GM23338 (cell line): ENCODE measurements at regions not wholly inside any gene's neighbourhood (a gene's known extent, or its start where the extent isn't known, plus 50 kb on each side); places are given as distances from the start of the nearest gene placed in this dataset.

Experiments used
- ATAC-seq: fragments of 200-7000 bp; cut with Tn5 transposase; 3 replicates; pipeline ENCODE4 v1.9.1; 2020
- DNase-seq: peaks from one replicate; pipeline ENCODE4 v3.0.0-alpha.2; 2015; ENCODE audit warnings: low spot score
- H2AFZ ChIP-seq: fragments of 200-600 bp; sonication (generic); 2 replicates; pipeline ENCODE4 v1.8.0; 2016; ENCODE audit warnings: antibody characterized with exemption, mild to moderate bottlenecking, moderate library complexity
- H3F3A ChIP-seq: fragments of 200-600 bp; sonication (generic); replicated peaks from 2 replicates; pipeline ENCODE4 v1.8.0; 2017; ENCODE audit warnings: antibody characterized with exemption, mixed run types, low read depth
- H3K27ac ChIP-seq: fragments of 200-600 bp; sonication (generic); 2 replicates; pipeline ENCODE4 v1.6.1; 2016; ENCODE audit warnings: low read depth
- H3K27me3 ChIP-seq: fragments of 200-600 bp; sonication (generic); 2 replicates; pipeline ENCODE4 v1.8.0; 2016; ENCODE audit warnings: mild to moderate bottlenecking, mixed run types, moderate library complexity; ENCODE audit not compliant: insufficient read depth
- H3K36me3 ChIP-seq: fragments of 200-600 bp; sonication (generic); 2 replicates; pipeline ENCODE4 v1.8.0; 2016; ENCODE audit warnings: mild to moderate bottlenecking; ENCODE audit not compliant: insufficient read depth
- H3K4me1 ChIP-seq: fragments of 200-600 bp; sonication (generic); 2 replicates; pipeline ENCODE4 v1.8.0; 2016; ENCODE audit warnings: mild to moderate bottlenecking, moderate library complexity; ENCODE audit not compliant: insufficient read depth
- H3K4me2 ChIP-seq: fragments of 200-600 bp; sonication (generic); 2 replicates; pipeline ENCODE4 v1.7.1; 2017; ENCODE audit warnings: mixed run types
- H3K4me3 ChIP-seq: fragments of 200-600 bp; sonication (generic); 2 replicates; pipeline ENCODE4 v1.6.1; 2016; ENCODE audit warnings: mixed run types
- H3K79me2 ChIP-seq: fragments of 200-600 bp; sonication (generic); replicated peaks from 2 replicates; pipeline ENCODE4 v1.8.0; 2017; ENCODE audit warnings: mild to moderate bottlenecking; ENCODE audit not compliant: insufficient read depth
- H3K9me2 ChIP-seq: fragments of 200-600 bp; sonication (generic); 2 replicates; pipeline ENCODE4 v1.8.0; 2017; ENCODE audit not compliant: insufficient read depth
- H4K20me1 ChIP-seq: fragments of 200-600 bp; sonication (generic); replicated peaks from 2 replicates; pipeline ENCODE4 v1.8.0; 2017; ENCODE audit warnings: mild to moderate bottlenecking; ENCODE audit not compliant: insufficient read depth
- H3K27ac Mint-ChIP-seq: 2 replicates; pipeline ENCODE4 v1.8.0; 2020; ENCODE audit warnings: inconsistent platforms, mild to moderate bottlenecking, moderate library complexity, mixed read lengths
- H3K27me3 Mint-ChIP-seq: 3 replicates; pipeline ENCODE4 v1.8.0; 2022; ENCODE audit warnings: low read depth, mild to moderate bottlenecking, moderate library complexity, mixed read lengths, inconsistent platforms; ENCODE audit not compliant: insufficient read depth, poor library complexity
- H3K36me3 Mint-ChIP-seq: 3 replicates; pipeline ENCODE4 v1.8.0; 2021; ENCODE audit warnings: low read depth, mild to moderate bottlenecking, inconsistent platforms, moderate library complexity, mixed read lengths
- H3K4me1 Mint-ChIP-seq: 3 replicates; pipeline ENCODE4 v1.8.0; 2020; ENCODE audit warnings: mild to moderate bottlenecking, inconsistent platforms, mixed read lengths
- H3K4me3 Mint-ChIP-seq: 3 replicates; pipeline ENCODE4 v1.8.0; 2021; ENCODE audit warnings: moderate library complexity, mild to moderate bottlenecking, inconsistent platforms, mixed read lengths
- H3K9me3 Mint-ChIP-seq: 3 replicates; pipeline ENCODE4 v1.8.0; 2020; ENCODE audit warnings: moderate library complexity, mild to moderate bottlenecking, inconsistent platforms, mixed read lengths
- CREB1 ChIP-seq: fragments of 250-450 bp; sonication (Bioruptor Pico); IDR thresholded peaks from 2 replicates; pipeline ENCODE4 v1.5.0; 2020; ENCODE audit warnings: low read depth, mild to moderate bottlenecking, moderate library complexity
- EZH2 ChIP-seq: fragments of 200-600 bp; sonication (generic); IDR thresholded peaks from one replicate; pipeline ENCODE4 v1.8.0; 2017; ENCODE audit warnings: antibody characterized with exemption, mild to moderate bottlenecking, low read depth; ENCODE audit not compliant: unreplicated experiment
- EZH2phosphoT487 ChIP-seq: fragments of 200-600 bp; sonication (generic); IDR thresholded peaks from one replicate; pipeline ENCODE4 v1.8.1; 2018; ENCODE audit warnings: antibody characterized with exemption; ENCODE audit not compliant: unreplicated experiment
- POLR2AphosphoS5 ChIP-seq: IDR thresholded peaks from 2 replicates; pipeline ENCODE4 v1.6.1; 2016; ENCODE audit warnings: antibody characterized with exemption, low read depth
- ZNF114 ChIP-seq: fragments of 250-450 bp; sonication (Bioruptor Pico); IDR thresholded peaks from 2 replicates; pipeline ENCODE4 v1.5.0; 2020; ENCODE audit warnings: mild to moderate bottlenecking, moderate library complexity
- TF ChIP-seq, protein P1 (sequence below), 2 experiments: fragments of 200-600 bp in 1 of 2; sonication (generic) in 1 of 2; conservative IDR thresholded peaks; 2 replicates each; pipeline versions ENCODE4 v1.5.1 to v1.6.1; 2016 to 2017; ENCODE audit warnings: antibody characterized with exemption in 2 of 2, low read depth in 2 of 2, mild to moderate bottlenecking in 2 of 2, moderate library complexity in 1 of 2
- TF ChIP-seq, protein P2 (sequence below): IDR thresholded peaks from one replicate; pipeline ENCODE4 v1.6.1; 2018; ENCODE audit warnings: antibody characterized with exemption; ENCODE audit not compliant: unreplicated experiment
- TF ChIP-seq, protein P3 (sequence below): IDR thresholded peaks from 2 replicates; pipeline ENCODE4 v1.6.1; 2016; ENCODE audit warnings: antibody characterized with exemption

DNA sequence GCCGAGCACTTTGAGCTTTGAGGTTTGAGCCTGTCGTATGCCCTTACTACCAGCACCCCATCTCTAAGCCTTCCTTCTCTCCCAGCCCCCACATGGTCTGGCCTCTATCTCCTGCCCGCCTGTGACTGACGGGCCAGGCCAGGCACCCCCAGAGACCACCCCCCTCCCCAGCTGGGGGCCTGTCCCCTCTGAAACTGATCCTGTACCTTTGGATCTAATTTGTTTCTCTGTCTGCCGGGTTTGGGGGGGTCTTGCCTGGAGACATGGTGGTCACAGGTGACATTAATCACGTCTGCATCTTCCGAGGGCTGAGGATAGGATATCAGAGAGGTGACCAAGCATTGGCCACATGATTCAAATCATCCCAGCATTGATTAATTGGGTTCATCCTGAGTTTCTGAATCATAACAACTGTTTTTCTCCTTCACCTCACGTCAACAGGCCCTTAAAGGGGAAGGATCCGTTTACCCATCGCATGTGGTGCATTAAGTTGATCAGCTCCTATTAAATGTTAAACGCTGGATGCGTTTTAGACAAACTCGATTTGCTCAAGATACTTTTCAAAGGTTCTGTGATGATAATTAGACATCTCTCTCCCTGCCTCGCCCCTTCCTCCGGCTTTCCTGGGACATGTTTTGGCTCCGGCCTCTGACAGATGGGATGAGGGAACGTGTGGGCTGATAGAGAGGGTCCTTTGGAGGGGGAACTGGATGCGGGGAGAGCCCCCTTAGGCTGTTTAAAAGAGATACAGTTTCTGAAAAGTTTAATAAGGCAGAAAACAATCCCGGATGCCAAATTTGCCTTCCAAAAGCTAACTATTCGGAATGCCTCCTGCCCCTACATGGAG, 63.3 kb upstream of the TBX3 start:
- Mint-ChIP-seq H3K9me3 (no peaks in the 10 kb centered on the region), H3K4me1 (peaks cover 32% of the 10 kb centered on the region), H3K27ac (no peak overlapping the region), H3K4me3 (no peak overlapping the region), H3K27me3 (peaks cover 24% of the 10 kb centered on the region), H3K36me3 (no peaks in the 10 kb centered on the region)
- Histone ChIP-seq H3K4me2 (peak overlapping the region; percentile 43; the same call in 1 of the 2 replicates), H3K4me1 (peaks cover 18% of the 10 kb centered on the region), H3K4me3 (no peak overlapping the region), H3K9me2 (no peaks in the 10 kb centered on the region), H2AFZ (peak overlapping the region; percentile 20; the same call in 1 of the 2 replicates), H3F3A (no peaks in the 10 kb centered on the region), H3K27ac (no peak overlapping the region), H4K20me1 (no peaks in the 10 kb centered on the region), H3K36me3 (no peaks in the 10 kb centered on the region), H3K79me2 (no peaks in the 10 kb centered on the region), H3K27me3 (0 out of 2 replicates have a peak, but pooled peaks cover 9% of the 10 kb centered on the region)
- ATAC-seq: no peak; the same call in 2 of the 3 replicates
- TF ChIP-seq EZH2: no peak
- DNase-seq: no peak

GRCh38 chr12:114746297-114747011, 62.5 kb upstream of the TBX3 start:
- H3K4me1 ChIP-seq: peaks cover 12% of the 10 kb centered on the region; the same call in 1 of the 2 replicates
- H3K9me2 ChIP-seq: no peaks in the 10 kb centered on the region
- no peak for ATAC-seq
- DNase-seq: no peak
- no peaks in the 10 kb centered on the region for H3K36me3 ChIP-seq
- H3K4me2 ChIP-seq: no peak overlapping the region
- no peaks in the 10 kb centered on the region for H4K20me1 ChIP-seq
- Mint-ChIP-seq H3K9me3 (no peaks in the 10 kb centered on the region), H3K36me3 (no peaks in the 10 kb centered on the region), H3K27me3 (peaks cover 22% of the 10 kb centered on the region), H3K4me1 (peaks cover 28% of the 10 kb centered on the region), H3K4me3 (no peak overlapping the region), H3K27ac (no peak overlapping the region)
- 0 out of 2 replicates have a peak, but pooled peaks cover 9% of the 10 kb centered on the region for H3K27me3 ChIP-seq
- no peaks in the 10 kb centered on the region for H3F3A ChIP-seq
- H3K4me3 ChIP-seq: no peak overlapping the region
- no peak overlapping the region for H3K27ac ChIP-seq
- H3K79me2 ChIP-seq: no peaks in the 10 kb centered on the region
- H2AFZ ChIP-seq: no peak overlapping the region
- TF ChIP-seq POLR2AphosphoS5 (no peak), ZNF114 (CRISPR knock-in tag) (no peak), EZH2 (no peak), CREB1 (CRISPR knock-in tag) (no peak), EZH2phosphoT487 (no peak)
- TF ChIP-seq, protein P1, sequence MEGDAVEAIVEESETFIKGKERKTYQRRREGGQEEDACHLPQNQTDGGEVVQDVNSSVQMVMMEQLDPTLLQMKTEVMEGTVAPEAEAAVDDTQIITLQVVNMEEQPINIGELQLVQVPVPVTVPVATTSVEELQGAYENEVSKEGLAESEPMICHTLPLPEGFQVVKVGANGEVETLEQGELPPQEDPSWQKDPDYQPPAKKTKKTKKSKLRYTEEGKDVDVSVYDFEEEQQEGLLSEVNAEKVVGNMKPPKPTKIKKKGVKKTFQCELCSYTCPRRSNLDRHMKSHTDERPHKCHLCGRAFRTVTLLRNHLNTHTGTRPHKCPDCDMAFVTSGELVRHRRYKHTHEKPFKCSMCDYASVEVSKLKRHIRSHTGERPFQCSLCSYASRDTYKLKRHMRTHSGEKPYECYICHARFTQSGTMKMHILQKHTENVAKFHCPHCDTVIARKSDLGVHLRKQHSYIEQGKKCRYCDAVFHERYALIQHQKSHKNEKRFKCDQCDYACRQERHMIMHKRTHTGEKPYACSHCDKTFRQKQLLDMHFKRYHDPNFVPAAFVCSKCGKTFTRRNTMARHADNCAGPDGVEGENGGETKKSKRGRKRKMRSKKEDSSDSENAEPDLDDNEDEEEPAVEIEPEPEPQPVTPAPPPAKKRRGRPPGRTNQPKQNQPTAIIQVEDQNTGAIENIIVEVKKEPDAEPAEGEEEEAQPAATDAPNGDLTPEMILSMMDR (conservative IDR thresholded peaks at IDR 0.05; ENCODE audit: low read depth in 2 of 2): no peak
- TF ChIP-seq, protein P2, sequence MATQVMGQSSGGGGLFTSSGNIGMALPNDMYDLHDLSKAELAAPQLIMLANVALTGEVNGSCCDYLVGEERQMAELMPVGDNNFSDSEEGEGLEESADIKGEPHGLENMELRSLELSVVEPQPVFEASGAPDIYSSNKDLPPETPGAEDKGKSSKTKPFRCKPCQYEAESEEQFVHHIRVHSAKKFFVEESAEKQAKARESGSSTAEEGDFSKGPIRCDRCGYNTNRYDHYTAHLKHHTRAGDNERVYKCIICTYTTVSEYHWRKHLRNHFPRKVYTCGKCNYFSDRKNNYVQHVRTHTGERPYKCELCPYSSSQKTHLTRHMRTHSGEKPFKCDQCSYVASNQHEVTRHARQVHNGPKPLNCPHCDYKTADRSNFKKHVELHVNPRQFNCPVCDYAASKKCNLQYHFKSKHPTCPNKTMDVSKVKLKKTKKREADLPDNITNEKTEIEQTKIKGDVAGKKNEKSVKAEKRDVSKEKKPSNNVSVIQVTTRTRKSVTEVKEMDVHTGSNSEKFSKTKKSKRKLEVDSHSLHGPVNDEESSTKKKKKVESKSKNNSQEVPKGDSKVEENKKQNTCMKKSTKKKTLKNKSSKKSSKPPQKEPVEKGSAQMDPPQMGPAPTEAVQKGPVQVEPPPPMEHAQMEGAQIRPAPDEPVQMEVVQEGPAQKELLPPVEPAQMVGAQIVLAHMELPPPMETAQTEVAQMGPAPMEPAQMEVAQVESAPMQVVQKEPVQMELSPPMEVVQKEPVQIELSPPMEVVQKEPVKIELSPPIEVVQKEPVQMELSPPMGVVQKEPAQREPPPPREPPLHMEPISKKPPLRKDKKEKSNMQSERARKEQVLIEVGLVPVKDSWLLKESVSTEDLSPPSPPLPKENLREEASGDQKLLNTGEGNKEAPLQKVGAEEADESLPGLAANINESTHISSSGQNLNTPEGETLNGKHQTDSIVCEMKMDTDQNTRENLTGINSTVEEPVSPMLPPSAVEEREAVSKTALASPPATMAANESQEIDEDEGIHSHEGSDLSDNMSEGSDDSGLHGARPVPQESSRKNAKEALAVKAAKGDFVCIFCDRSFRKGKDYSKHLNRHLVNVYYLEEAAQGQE: no peak
- TF ChIP-seq, protein P3, sequence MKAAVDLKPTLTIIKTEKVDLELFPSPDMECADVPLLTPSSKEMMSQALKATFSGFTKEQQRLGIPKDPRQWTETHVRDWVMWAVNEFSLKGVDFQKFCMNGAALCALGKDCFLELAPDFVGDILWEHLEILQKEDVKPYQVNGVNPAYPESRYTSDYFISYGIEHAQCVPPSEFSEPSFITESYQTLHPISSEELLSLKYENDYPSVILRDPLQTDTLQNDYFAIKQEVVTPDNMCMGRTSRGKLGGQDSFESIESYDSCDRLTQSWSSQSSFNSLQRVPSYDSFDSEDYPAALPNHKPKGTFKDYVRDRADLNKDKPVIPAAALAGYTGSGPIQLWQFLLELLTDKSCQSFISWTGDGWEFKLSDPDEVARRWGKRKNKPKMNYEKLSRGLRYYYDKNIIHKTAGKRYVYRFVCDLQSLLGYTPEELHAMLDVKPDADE: no peak
